NCI-H1694 (cell line): ENCODE measurements at regions not wholly inside any gene's neighbourhood (a gene's known extent, or its start where the extent isn't known, plus 50 kb on each side); places are given as distances from the start of the nearest gene placed in this dataset.
A peak's percentile ranks its signal among the peaks of the same experiment; 100 is the strongest.

ENCODE experiments used
- DNase-seq: peaks from one replicate; lab custom pipeline; 2025; lab: John Stamatoyannopoulos, UW

- DNase-seq, result no peak
These were observed 335.8 kb downstream of the EPHA7 start for GRCh38 chr6:93083337-93084230.

GRCh38 chr6:93081901-93082300 lies 337.5 kb downstream of the EPHA7 start:
- DNase-seq, result no peak

- DNase-seq, result no peak
These were observed 340.3 kb downstream of the EPHA7 start for GRCh38 chr6:93079061-93079460.

- no peak for DNase-seq
These were observed 345.5 kb downstream of the EPHA7 start for GRCh38 chr6:93073811-93074210.

- DNase-seq, result no peak
These were observed 349.5 kb downstream of the EPHA7 start for GRCh38 chr6:93069856-93070255.

- DNase-seq, result no peak
These were observed 359.4 kb downstream of the EPHA7 start for GRCh38 chr6:93059911-93060310.

GRCh38 chr6:93057584-93057983 lies 361.8 kb downstream of the EPHA7 start:
- DNase-seq, result no peak

GRCh38 chr6:93048381-93048780 lies 371.0 kb downstream of the EPHA7 start:
- no peak for DNase-seq

- no peak for DNase-seq
These were observed 372.3 kb downstream of the EPHA7 start for GRCh38 chr6:93047033-93047432.

- DNase-seq, result no peak
These were observed 374.2 kb downstream of the EPHA7 start for GRCh38 chr6:93045156-93045555.

GRCh38 chr6:93040375-93040774 lies 379.0 kb downstream of the EPHA7 start:
- no peak for DNase-seq

- DNase-seq, result peak; percentile 6
These were observed 382.5 kb downstream of the EPHA7 start for GRCh38 chr6:93036835-93037234.

- no peak for DNase-seq
These were observed 383.6 kb downstream of the EPHA7 start for GRCh38 chr6:93035756-93036155.

GRCh38 chr6:93021235-93021915 lies 398.0 kb downstream of the EPHA7 start:
- peak; percentile 12 for DNase-seq

GRCh38 chr6:93017626-93018025 lies 401.7 kb downstream of the EPHA7 start:
- DNase-seq, result no peak

- no peak for DNase-seq
These were observed 402.1 kb downstream of the EPHA7 start for GRCh38 chr6:93017213-93017612.

GRCh38 chr6:93013054-93013453 lies 406.3 kb downstream of the EPHA7 start:
- no peak for DNase-seq

- DNase-seq, result no peak
These were observed 411.0 kb downstream of the EPHA7 start for GRCh38 chr6:93008375-93008774.

- DNase-seq, result no peak
These were observed 429.7 kb downstream of the EPHA7 start for GRCh38 chr6:92989656-92990055.

GRCh38 chr6:92979281-92979680 lies 440.1 kb downstream of the EPHA7 start:
- DNase-seq, result no peak

- DNase-seq, result no peak
These were observed 442.3 kb downstream of the EPHA7 start for GRCh38 chr6:92977018-92977417.

GRCh38 chr6:92967362-92967761 lies 452.0 kb downstream of the EPHA7 start:
- DNase-seq, result no peak

- DNase-seq, result no peak
These were observed 456.5 kb downstream of the EPHA7 start for GRCh38 chr6:92962846-92963245.
